OCI-LY3 (cell line): ENCODE measurements at regions not wholly inside any gene's neighbourhood (a gene's known extent, or its start where the extent isn't known, plus 50 kb on each side); places are given as distances from the start of the nearest gene placed in this dataset.

Experiments used
- CTCF ChIP-seq: fragments of 200-600, 300-600 bp; sonication (generic); IDR thresholded peaks from 2 replicates; pipeline ENCODE4 v1.5.1; 2014; ENCODE audit warnings: antibody characterized with exemption, low read length, low read depth
- EZH2phosphoT487 ChIP-seq: fragments of 200-600 bp; shearing (Covaris generic); IDR thresholded peaks from 2 replicates; pipeline ENCODE4 v1.6.1; 2018; ENCODE audit warnings: antibody characterized with exemption, mixed run types, low read depth

- TF ChIP-seq CTCF (no peak), EZH2phosphoT487 (no peak)
Observed at GRCh38 chr10:90642136-90642535, 215.7 kb downstream of the HTR7 start.
